ENCODE measurements at regions not wholly inside any gene's neighbourhood (a gene's known extent, or its start where the extent isn't known, plus 50 kb on each side); places are given as distances from the start of the nearest gene placed in this dataset.

DNA sequence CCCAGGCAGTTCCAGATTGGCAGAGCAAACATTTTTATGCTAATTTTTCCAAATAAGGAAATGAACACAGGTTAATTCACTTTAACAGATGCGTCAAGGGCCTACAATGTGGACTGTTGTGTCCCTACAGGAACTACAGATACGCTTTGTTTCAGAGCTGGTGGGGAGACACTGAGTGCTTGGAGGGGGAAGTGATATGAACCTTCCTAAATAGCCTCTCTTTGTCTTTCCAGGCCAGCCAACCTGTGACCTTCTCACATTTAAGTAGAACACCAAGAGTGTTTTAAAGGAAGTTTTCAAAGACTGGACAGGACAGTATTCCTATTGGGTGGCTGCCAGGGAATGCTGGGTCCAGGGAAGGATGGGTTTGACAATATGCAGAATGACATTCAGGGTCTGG, 141.3 kb downstream of the ZNF664 start:
- TF ChIP-seq, protein P1, sequence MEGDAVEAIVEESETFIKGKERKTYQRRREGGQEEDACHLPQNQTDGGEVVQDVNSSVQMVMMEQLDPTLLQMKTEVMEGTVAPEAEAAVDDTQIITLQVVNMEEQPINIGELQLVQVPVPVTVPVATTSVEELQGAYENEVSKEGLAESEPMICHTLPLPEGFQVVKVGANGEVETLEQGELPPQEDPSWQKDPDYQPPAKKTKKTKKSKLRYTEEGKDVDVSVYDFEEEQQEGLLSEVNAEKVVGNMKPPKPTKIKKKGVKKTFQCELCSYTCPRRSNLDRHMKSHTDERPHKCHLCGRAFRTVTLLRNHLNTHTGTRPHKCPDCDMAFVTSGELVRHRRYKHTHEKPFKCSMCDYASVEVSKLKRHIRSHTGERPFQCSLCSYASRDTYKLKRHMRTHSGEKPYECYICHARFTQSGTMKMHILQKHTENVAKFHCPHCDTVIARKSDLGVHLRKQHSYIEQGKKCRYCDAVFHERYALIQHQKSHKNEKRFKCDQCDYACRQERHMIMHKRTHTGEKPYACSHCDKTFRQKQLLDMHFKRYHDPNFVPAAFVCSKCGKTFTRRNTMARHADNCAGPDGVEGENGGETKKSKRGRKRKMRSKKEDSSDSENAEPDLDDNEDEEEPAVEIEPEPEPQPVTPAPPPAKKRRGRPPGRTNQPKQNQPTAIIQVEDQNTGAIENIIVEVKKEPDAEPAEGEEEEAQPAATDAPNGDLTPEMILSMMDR (IDR thresholded peaks at IDR 0.05) = no peak
- no peak for TF ChIP-seq EZH2 (IDR thresholded peaks at IDR 0.05; ENCODE audit: borderline replicate concordance, insufficient read depth, low read depth, low read length, poor library complexity, severe bottlenecking)

Measured in B cell (primary cell).